Nephron (organoid): ENCODE measurements at regions not wholly inside any gene's neighbourhood (a gene's known extent, or its start where the extent isn't known, plus 50 kb on each side); places are given as distances from the start of the nearest gene placed in this dataset.

Experiments used
- H3K27ac Mint-ChIP-seq, 3 experiments: 2 replicates each; pipeline ENCODE4 v1.8.0; 2020; ENCODE audit warnings: mixed read lengths in 3 of 3, mild to moderate bottlenecking in 2 of 3, moderate library complexity in 1 of 3
- H3K27me3 Mint-ChIP-seq: 2 replicates; pipeline ENCODE4 v1.8.0; 2021; ENCODE audit warnings: low read depth, mild to moderate bottlenecking, moderate library complexity, mixed read lengths
- H3K36me3 Mint-ChIP-seq: 2 replicates; pipeline ENCODE4 v1.8.0; 2020; ENCODE audit warnings: low read depth, mixed read lengths
- H3K4me1 Mint-ChIP-seq: 2 replicates; pipeline ENCODE4 v1.8.0; 2020; ENCODE audit warnings: mixed read lengths
- H3K4me3 Mint-ChIP-seq, 3 experiments: 2 replicates each; pipeline ENCODE4 v1.8.0; 2020; ENCODE audit warnings: mild to moderate bottlenecking in 3 of 3, mixed read lengths in 3 of 3, moderate library complexity in 2 of 3
- H3K9me3 Mint-ChIP-seq: 2 replicates; pipeline ENCODE4 v1.8.0; 2020; ENCODE audit warnings: mixed read lengths
- TF ChIP-seq, protein P1 (sequence below), 3 experiments: fragments of 200-600 bp; sonication (generic); IDR thresholded peaks; one replicate each; pipeline ENCODE4 v1.5.0; 2021; ENCODE audit warnings: antibody characterized with exemption in 3 of 3; ENCODE audit not compliant: unreplicated experiment in 3 of 3

DNA sequence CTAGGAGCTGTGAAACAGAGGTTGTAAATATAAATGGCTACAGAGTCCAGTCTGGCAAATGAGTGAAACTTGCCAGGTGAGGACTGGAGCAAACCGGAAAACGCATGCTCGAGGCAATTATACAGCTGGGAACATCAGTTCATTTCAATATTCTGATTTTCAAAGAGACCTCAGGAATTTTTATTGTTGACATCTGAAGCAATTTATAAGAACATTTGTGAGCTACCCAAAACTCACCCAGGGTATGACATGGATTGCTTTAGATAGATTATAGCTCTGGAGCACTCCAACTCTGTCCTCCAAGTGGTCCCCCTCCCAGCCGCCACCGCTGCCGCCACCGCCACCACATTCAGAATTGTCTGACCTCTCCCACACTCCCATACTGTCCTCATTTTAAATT, 84.6 kb upstream of the GRAMD2B start:
- H3K36me3 Mint-ChIP-seq: no peaks in the 10 kb centered on the region
- H3K9me3 Mint-ChIP-seq: no peaks in the 10 kb centered on the region
- no peaks in the 10 kb centered on the region for H3K27me3 Mint-ChIP-seq
- H3K27ac Mint-ChIP-seq: peak overlapping the region; percentile 54 to 79 (median 75)
- H3K4me3 Mint-ChIP-seq: peak overlapping the region in 1 of 3 experiments; percentile 4
- TF ChIP-seq, protein P1, sequence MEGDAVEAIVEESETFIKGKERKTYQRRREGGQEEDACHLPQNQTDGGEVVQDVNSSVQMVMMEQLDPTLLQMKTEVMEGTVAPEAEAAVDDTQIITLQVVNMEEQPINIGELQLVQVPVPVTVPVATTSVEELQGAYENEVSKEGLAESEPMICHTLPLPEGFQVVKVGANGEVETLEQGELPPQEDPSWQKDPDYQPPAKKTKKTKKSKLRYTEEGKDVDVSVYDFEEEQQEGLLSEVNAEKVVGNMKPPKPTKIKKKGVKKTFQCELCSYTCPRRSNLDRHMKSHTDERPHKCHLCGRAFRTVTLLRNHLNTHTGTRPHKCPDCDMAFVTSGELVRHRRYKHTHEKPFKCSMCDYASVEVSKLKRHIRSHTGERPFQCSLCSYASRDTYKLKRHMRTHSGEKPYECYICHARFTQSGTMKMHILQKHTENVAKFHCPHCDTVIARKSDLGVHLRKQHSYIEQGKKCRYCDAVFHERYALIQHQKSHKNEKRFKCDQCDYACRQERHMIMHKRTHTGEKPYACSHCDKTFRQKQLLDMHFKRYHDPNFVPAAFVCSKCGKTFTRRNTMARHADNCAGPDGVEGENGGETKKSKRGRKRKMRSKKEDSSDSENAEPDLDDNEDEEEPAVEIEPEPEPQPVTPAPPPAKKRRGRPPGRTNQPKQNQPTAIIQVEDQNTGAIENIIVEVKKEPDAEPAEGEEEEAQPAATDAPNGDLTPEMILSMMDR (IDR thresholded peaks at IDR 0.05; ENCODE audit: unreplicated experiment in 3 of 3): no peak
- peaks cover 32% of the 10 kb centered on the region for H3K4me1 Mint-ChIP-seq

DNA sequence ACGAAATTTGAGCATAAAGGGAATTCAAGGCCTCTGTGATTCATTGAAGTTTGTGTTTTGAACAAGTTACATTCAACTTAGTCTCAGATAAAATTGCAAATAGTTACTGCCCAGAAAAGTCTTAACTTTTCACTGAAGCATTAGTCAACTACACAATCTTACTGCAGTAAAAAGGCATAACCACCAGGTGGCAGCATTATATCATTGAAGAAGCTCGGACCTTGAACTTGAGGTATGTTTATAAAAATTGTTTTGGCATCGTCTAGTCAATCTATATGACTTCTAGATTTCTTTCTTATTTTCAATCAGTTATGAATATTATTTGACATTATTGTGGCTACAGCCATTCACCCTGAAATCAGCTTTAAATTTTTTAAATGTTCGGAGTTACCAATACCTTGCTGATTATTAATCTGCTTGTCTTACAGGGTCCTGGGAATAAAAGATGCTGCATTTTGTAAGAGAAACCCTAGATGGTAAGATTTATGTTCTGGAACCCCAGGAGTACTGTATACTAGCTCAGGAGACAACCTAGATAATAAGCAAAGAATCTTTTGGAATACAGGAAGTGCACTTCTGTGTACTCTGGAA, 83.9 kb upstream of the GRAMD2B start:
- Mint-ChIP-seq H3K27ac (peak overlapping the region; percentile 54 to 79 (median 75)), H3K4me1 (peaks cover 32% of the 10 kb centered on the region), H3K4me3 (peak overlapping the region in 1 of 3 experiments; percentile 4), H3K27me3 (no peaks in the 10 kb centered on the region), H3K9me3 (no peaks in the 10 kb centered on the region), H3K36me3 (no peaks in the 10 kb centered on the region)
- TF ChIP-seq, protein P1 (IDR thresholded peaks at IDR 0.05; ENCODE audit: unreplicated experiment in 3 of 3): peak; percentile 84 to 92 (median 86)

DNA sequence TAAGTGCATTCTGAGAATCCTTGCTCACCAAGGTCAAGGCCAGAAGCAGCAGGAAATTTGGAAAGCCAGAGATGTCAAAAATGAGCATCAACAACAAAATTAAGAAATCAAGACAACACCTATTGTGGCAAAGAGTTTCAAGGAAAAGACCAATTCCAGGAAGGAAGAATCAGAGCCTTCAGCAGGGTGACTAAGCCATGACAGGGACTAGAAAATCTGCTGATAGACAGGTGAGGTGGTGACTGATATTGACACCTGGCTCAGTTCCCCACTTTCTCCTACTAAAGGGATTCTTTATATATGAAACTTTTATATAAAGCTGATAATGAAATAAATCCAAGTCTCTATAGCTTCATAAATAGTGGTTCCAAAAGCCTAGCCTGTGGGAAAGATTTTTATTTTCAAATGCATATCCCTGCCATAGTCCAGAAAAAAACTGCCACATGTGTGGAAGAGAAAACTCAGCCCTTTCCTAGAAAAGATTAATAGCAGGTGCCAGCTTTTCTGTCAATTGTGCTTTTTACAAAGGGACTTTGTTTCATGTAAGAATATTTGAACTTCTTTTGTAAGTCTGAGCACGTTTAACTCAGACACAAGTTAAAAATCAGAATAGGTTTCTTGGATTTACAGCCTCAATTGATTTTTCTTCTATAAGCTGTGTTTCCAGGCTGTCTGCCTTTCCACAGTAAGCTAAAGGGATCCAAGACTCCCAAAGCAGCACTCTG, 81.1 kb upstream of the GRAMD2B start:
- no peaks in the 10 kb centered on the region for H3K36me3 Mint-ChIP-seq
- no peaks in the 10 kb centered on the region for H3K27me3 Mint-ChIP-seq
- H3K27ac Mint-ChIP-seq: no peak overlapping the region
- no peak overlapping the region for H3K4me3 Mint-ChIP-seq
- H3K9me3 Mint-ChIP-seq: no peaks in the 10 kb centered on the region
- peaks cover 6% of the 10 kb centered on the region for H3K4me1 Mint-ChIP-seq
- TF ChIP-seq, protein P1 (IDR thresholded peaks at IDR 0.05; ENCODE audit: unreplicated experiment in 3 of 3): no peak

DNA sequence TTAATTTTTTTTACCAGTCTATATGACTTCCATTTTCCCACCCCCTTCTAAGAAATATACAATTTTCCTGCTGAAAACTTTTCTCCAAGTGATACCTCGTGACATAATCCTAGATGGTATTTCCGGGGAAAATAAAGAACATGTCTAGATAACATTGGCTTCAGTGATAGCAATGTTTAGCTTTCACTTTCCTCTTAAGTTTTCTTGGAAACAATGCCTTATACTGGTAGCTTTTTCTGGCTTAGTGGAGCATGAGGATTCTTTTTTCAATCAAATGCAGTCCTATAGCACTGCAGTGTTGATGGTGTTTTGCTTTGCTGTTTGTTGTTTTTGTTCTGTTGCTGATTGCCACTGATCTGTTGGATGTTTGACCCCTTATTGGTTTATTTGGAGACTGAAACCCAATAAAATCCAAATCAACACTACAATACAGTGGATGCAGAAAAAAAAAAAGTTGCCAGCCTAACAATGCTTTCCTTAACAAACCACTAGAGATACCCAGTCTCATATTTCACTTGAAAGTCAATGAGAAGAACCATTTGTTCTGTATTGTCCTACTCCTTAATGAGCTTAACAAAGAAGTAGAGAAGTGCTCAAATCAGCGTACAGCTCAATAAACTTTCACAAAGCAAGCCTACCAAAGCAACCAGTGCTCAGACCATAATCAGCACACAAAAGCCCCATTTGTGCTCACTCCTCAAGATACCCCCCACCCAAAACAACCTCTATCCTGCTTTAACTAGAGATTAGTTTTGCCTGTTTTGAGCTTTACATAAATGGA, 74.2 kb upstream of the GRAMD2B start:
- Mint-ChIP-seq H3K27ac (peak overlapping the region in 2 of 3 experiments; percentile 0 to 3), H3K27me3 (no peaks in the 10 kb centered on the region), H3K9me3 (no peaks in the 10 kb centered on the region), H3K36me3 (no peaks in the 10 kb centered on the region), H3K4me3 (no peak overlapping the region), H3K4me1 (peaks cover 27% of the 10 kb centered on the region)
- TF ChIP-seq, protein P1 (IDR thresholded peaks at IDR 0.05; ENCODE audit: unreplicated experiment in 3 of 3): no peak

DNA sequence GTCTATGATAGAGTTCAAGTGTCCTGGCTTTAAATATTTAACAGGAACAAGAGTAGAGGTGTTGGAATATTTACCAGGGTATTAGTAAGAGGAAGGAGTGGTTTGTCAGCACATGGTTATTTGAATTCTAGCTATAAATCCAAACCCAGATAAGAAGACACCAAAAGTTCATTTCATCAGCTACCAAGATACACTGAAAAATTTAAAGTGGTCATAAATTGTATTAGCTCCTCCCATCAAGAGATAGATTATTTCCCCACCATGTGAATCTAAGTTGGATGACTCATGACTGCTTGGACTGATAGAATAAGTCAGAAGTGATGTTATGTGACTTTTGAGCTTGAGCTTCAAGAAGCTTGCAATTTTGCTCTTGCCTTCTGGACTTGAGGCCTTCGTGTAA, 72.1 kb upstream of the GRAMD2B start:
- peaks cover 42% of the 10 kb centered on the region for H3K4me1 Mint-ChIP-seq
- no peaks in the 10 kb centered on the region for H3K36me3 Mint-ChIP-seq
- H3K9me3 Mint-ChIP-seq: no peaks in the 10 kb centered on the region
- H3K4me3 Mint-ChIP-seq: no peak overlapping the region
- TF ChIP-seq, protein P1 (IDR thresholded peaks at IDR 0.05; ENCODE audit: unreplicated experiment in 3 of 3): no peak
- H3K27ac Mint-ChIP-seq: peak overlapping the region in 1 of 3 experiments; percentile 61
- peaks cover 5% of the 10 kb centered on the region for H3K27me3 Mint-ChIP-seq
